SK-N-SH (cell line): ENCODE measurements at regions not wholly inside any gene's neighbourhood (a gene's known extent, or its start where the extent isn't known, plus 50 kb on each side); places are given as distances from the start of the nearest gene placed in this dataset.

ENCODE experiments used
- ELF1 ChIP-seq: IDR thresholded peaks from 2 replicates; pipeline ENCODE4 v1.4.0; 2012
- EP300 ChIP-seq, 2 experiments: IDR thresholded peaks; 2 replicates each; pipeline versions ENCODE4 v1.4.0 to v1.6.1; 2012; ENCODE audit warnings: borderline replicate concordance in 1 of 2, low read depth in 1 of 2, low read length in 1 of 2
- POLR2AphosphoS5 ChIP-seq: IDR thresholded peaks from 2 replicates; pipeline ENCODE4 v1.6.1; 2012; ENCODE audit warnings: low read depth, low read length
- RAD21 ChIP-seq: IDR thresholded peaks from 2 replicates; pipeline ENCODE4 v1.6.1; 2012; ENCODE audit warnings: mild to moderate bottlenecking, low read length
- RFX5 ChIP-seq: IDR thresholded peaks from 2 replicates; pipeline ENCODE4 v1.6.1; 2012; ENCODE audit warnings: mild to moderate bottlenecking, improper control_type of control experiment, low read length
- TEAD4 ChIP-seq: IDR thresholded peaks from 2 replicates; pipeline ENCODE4 v1.4.0; 2012; ENCODE audit warnings: mild to moderate bottlenecking, borderline replicate concordance; ENCODE audit not compliant: insufficient read depth
- TF ChIP-seq, protein P1 (sequence below): fragments of 200-600 bp; sonication (generic); IDR thresholded peaks from 2 replicates; pipeline ENCODE4 v1.6.1; 2017; ENCODE audit warnings: antibody characterized with exemption, mild to moderate bottlenecking, moderate library complexity

DNA sequence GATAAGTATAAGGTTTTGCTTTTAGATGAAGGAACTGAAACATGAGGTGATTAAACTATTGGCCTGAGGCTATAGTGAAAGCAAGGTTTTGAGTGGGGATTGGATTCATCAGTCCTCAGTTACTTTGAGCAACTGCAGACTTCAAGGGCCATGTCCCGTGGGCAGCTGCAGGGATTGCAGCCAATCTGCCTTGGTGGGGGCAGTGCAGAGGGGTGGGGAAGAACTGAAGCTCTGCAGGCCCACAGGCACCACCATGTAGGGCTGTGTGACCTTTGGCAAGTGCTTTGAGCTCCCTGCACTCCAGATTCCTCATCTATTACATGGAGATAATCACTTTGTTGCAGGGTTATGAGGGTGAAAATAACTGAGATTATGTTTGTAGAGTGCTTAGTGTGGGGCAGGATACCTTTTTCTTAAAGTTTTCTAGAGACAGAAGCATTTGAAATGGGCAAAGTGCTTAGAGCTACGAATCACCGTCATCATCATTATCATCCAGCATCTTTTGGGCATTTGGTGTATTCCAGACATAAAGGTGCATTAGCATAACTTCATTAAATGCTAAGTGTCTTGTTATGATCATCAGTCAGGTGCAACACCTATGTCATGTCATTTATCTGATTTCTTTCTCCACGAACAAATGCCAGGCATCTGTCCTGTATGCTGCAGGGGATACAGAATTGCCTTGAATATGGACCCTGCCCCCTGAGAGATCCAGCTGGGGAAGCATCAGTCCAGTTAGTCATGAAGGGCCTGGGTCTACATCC, 72.1 kb upstream of the TENM4 start:
- TF ChIP-seq EP300 (IDR thresholded peaks at IDR 0.05; ENCODE audit: borderline replicate concordance in 1 of 2, low read depth in 1 of 2, low read length in 1 of 2) (no peak; a peak in 1 of 4 replicates), RFX5 (no peak), TEAD4 (no peak), RAD21 (no peak), ELF1 (no peak), POLR2AphosphoS5 (no peak)
- TF ChIP-seq, protein P1, sequence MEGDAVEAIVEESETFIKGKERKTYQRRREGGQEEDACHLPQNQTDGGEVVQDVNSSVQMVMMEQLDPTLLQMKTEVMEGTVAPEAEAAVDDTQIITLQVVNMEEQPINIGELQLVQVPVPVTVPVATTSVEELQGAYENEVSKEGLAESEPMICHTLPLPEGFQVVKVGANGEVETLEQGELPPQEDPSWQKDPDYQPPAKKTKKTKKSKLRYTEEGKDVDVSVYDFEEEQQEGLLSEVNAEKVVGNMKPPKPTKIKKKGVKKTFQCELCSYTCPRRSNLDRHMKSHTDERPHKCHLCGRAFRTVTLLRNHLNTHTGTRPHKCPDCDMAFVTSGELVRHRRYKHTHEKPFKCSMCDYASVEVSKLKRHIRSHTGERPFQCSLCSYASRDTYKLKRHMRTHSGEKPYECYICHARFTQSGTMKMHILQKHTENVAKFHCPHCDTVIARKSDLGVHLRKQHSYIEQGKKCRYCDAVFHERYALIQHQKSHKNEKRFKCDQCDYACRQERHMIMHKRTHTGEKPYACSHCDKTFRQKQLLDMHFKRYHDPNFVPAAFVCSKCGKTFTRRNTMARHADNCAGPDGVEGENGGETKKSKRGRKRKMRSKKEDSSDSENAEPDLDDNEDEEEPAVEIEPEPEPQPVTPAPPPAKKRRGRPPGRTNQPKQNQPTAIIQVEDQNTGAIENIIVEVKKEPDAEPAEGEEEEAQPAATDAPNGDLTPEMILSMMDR = no peak
